ENCODE measurements at regions not wholly inside any gene's neighbourhood (a gene's known extent, or its start where the extent isn't known, plus 50 kb on each side); places are given as distances from the start of the nearest gene placed in this dataset.

DNA sequence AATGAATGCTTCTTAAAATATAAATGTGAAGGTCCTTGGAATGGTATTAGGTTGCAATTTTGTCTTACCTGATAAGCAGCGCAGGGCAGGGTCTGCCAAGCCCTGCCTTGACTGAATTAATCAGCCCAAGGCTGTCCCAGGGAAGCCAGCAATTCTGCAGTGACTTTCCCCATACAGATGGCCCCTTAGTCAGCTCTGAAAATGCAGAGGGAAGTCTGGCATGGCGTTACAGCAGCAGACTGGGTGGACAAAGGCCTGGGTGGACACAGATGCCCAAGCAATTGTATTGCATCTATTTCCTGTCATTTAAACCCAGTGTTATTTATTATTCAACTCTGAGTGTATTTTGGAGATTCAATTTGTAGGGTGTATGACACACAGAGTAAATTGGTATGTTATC lies 56.6 kb upstream of the NOL4 start:
- no peak for TF ChIP-seq POLR2A (IDR thresholded peaks at IDR 0.05; ENCODE audit: low read depth, low read length)
- TF ChIP-seq TAF1 (IDR thresholded peaks at IDR 0.05; ENCODE audit: low read depth, low read length): no peak
- no peak for TF ChIP-seq POLR2AphosphoS5 (IDR thresholded peaks at IDR 0.05; ENCODE audit: low read depth, low read length)

Measured in GM12891 (cell line).